ENCODE measurements at regions not wholly inside any gene's neighbourhood (a gene's known extent, or its start where the extent isn't known, plus 50 kb on each side); places are given as distances from the start of the nearest gene placed in this dataset.

DNA sequence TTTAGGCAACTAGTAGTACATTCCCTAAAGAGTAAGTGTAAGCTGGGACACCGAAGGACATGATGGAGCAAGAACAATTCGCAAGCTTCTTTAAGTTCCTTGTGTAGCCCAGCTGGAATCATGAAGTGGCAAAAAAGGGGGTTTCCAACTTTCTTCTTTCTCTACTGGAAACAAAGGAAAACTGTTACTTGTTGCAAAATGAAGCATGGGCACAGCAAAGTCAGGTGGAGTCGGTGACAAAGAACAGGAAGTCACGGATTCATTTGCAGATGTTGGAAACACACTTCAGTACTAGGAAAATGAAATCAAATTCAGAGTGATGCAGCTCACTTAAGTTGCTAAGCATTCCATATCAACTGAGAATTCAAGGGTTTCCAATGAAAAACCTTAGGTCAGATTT, 706.9 kb upstream of the STXBP6 start:
- no peaks in the 10 kb centered on the region for H3K27me3 ChIP-seq
- DNase-seq (ENCODE audit: low spot score): no peak
- no peaks in the 10 kb centered on the region for H3K4me1 ChIP-seq
- H3K36me3 ChIP-seq: no peaks in the 10 kb centered on the region
- TF ChIP-seq, protein P1, sequence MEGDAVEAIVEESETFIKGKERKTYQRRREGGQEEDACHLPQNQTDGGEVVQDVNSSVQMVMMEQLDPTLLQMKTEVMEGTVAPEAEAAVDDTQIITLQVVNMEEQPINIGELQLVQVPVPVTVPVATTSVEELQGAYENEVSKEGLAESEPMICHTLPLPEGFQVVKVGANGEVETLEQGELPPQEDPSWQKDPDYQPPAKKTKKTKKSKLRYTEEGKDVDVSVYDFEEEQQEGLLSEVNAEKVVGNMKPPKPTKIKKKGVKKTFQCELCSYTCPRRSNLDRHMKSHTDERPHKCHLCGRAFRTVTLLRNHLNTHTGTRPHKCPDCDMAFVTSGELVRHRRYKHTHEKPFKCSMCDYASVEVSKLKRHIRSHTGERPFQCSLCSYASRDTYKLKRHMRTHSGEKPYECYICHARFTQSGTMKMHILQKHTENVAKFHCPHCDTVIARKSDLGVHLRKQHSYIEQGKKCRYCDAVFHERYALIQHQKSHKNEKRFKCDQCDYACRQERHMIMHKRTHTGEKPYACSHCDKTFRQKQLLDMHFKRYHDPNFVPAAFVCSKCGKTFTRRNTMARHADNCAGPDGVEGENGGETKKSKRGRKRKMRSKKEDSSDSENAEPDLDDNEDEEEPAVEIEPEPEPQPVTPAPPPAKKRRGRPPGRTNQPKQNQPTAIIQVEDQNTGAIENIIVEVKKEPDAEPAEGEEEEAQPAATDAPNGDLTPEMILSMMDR (IDR thresholded peaks at IDR 0.05): no peak
- H3K4me3 ChIP-seq: no peak overlapping the region
- H3K9me3 ChIP-seq: no peaks in the 10 kb centered on the region
- H3K27ac ChIP-seq: no peak overlapping the region

DNA sequence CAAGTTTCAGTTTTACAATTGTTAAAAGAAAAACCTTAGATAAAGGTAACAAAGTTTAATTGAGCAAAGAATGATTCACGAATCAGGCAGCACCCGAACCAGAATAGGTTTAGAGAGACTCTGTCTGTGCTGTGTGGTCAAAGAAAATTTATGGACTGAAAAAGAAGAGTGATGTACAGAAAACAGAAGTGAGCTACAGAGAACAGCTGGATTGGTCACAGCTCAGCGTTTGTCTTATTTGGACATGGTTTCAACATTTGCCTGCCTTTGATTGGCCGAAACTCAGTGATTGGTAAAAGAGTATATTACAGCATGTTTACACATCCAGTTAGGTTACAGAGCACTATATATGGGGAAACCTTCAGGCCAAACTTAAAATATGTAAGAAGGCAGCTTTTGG, 703.2 kb upstream of the STXBP6 start:
- DNase-seq (ENCODE audit: low spot score): no peak
- Histone ChIP-seq H3K36me3 (no peaks in the 10 kb centered on the region), H3K27me3 (no peaks in the 10 kb centered on the region), H3K27ac (no peak overlapping the region), H3K4me3 (no peak overlapping the region), H3K4me1 (no peaks in the 10 kb centered on the region), H3K9me3 (no peaks in the 10 kb centered on the region)
- TF ChIP-seq, protein P1 (IDR thresholded peaks at IDR 0.05): no peak

DNA sequence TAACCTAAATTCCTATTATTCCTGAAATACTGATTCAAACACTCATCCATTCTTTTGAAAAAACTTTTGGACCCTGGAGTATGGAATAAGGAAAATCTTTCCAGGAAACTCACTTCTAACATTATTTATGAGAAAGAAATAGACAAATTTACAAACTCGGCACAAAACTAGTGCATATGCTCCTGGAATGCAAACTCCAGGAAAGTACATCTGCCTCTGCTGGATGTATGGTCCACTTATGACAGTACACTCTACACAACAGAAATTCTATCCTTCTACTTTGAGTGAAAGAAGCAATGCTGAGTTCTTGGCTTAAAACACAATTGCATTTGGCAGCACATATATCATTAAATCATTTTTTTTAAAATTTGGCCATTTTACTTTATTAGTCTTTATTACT, 700.5 kb upstream of the STXBP6 start:
- Histone ChIP-seq H3K27ac (no peak overlapping the region), H3K4me3 (no peak overlapping the region), H3K27me3 (no peaks in the 10 kb centered on the region), H3K36me3 (no peaks in the 10 kb centered on the region), H3K4me1 (no peaks in the 10 kb centered on the region), H3K9me3 (no peaks in the 10 kb centered on the region)
- no peak for DNase-seq (ENCODE audit: low spot score)
- TF ChIP-seq, protein P1 (IDR thresholded peaks at IDR 0.05): no peak

Data from right atrium auricular region (tissue), 2 donors.